ENCODE measurements at regions not wholly inside any gene's neighbourhood (a gene's known extent, or its start where the extent isn't known, plus 50 kb on each side); places are given as distances from the start of the nearest gene placed in this dataset.

GRCh38 chr12:91620422-91620821 lies 437.8 kb upstream of the DCN start:
- no peak for TF ChIP-seq CTCF (IDR thresholded peaks at IDR 0.05; ENCODE audit: low read depth, low read length)
- no peak for TF ChIP-seq EZH2phosphoT487 (IDR thresholded peaks at IDR 0.05; ENCODE audit: low read depth)

All from OCI-LY3 (cell line).